ENCODE measurements at regions not wholly inside any gene's neighbourhood (a gene's known extent, or its start where the extent isn't known, plus 50 kb on each side); places are given as distances from the start of the nearest gene placed in this dataset.

GRCh38 chr20:60358101-60358500 is 399.9 kb downstream of the CDH26 start:
- no peaks in the 10 kb centered on the region for H3K9me1 ChIP-seq (ENCODE audit: insufficient read depth, low read length)
- no peak overlapping the region for H2BK5ac ChIP-seq (ENCODE audit: low read depth, low read length, poor library complexity, severe bottlenecking)
- ChIA-PET POLR2A (ENCODE audit: unreplicated experiment) (no interaction called here), CTCF (no interaction called here)
- BruUV-seq (replicated peaks): no TSS peak
- intact Hi-C loops (cut with micrococcal nuclease): no loop called here
- no peak for DNase-seq
- WGBS, 2 experiments (ENCODE audit: extremely low coverage in 2 of 2, insufficient read length in 1 of 2): 73% methylated on average over 2 of the region's 4 CpGs; no CpG with 5 or more reads in 1 of the 2 experiments
- no peak overlapping the region for H2BK15ac ChIP-seq (ENCODE audit: low read depth, low read length)
- no peak overlapping the region for H3K4ac ChIP-seq (ENCODE audit: low read depth, low read length)
- no peak overlapping the region for H2BK20ac ChIP-seq (ENCODE audit: low read depth, low read length)
- H3K56ac ChIP-seq (ENCODE audit: extremely low read depth, insufficient read depth, low read length): no peak overlapping the region
- H4K5ac ChIP-seq (ENCODE audit: low read depth, low read length): no peak overlapping the region
- no peaks in the 10 kb centered on the region for H4K20me1 ChIP-seq (ENCODE audit: insufficient read depth, low read length)
- no peak overlapping the region for H2AK5ac ChIP-seq (ENCODE audit: low read depth, low read length)
- dilution Hi-C loops (cut with HindIII; ENCODE audit: low sequenced_read_pairs, unreplicated experiment): no loop called here
- no peak overlapping the region for H2BK120ac ChIP-seq (ENCODE audit: low read depth, low read length)
- no peak overlapping the region for H3K9ac ChIP-seq (ENCODE audit: low read depth, low read length)
- peaks cover 9% of the 10 kb centered on the region; the same call in 1 of the 2 replicates for H3K9me3 ChIP-seq (ENCODE audit: control insufficient read depth, insufficient read depth, low read length)
- no peak overlapping the region for H3K18ac ChIP-seq (ENCODE audit: low read depth, low read length)
- no peak overlapping the region for H3K27ac ChIP-seq (ENCODE audit: insufficient read depth, low read length)
- no peaks in the 10 kb centered on the region for H3K36me3 ChIP-seq (ENCODE audit: control insufficient read depth, insufficient read depth, low read length)
- H4K91ac ChIP-seq (ENCODE audit: insufficient read depth, low read depth, low read length): no peak overlapping the region
- H3K4me1 ChIP-seq (ENCODE audit: control insufficient read depth, insufficient read depth, low read length): no peaks in the 10 kb centered on the region
- no peak overlapping the region for H3K23ac ChIP-seq (ENCODE audit: low read depth, low read length)
- no peak overlapping the region for H2AFZ ChIP-seq (replicated peaks; ENCODE audit: low read length, poor library complexity)
- no peak overlapping the region for H3K4me2 ChIP-seq (ENCODE audit: low read depth, low read length)
- TF ChIP-seq POLR2A (IDR thresholded peaks at IDR 0.05; ENCODE audit: low read depth, low read length): no peak
- TF ChIP-seq ELK1 (IDR thresholded peaks at IDR 0.05; ENCODE audit: borderline replicate concordance, low read depth, low read length): no peak
- TF ChIP-seq RFX5 (IDR thresholded peaks at IDR 0.05; ENCODE audit: low read depth, low read length): no peak
- no peak for TF ChIP-seq BHLHE40 (IDR thresholded peaks at IDR 0.05; ENCODE audit: low read depth, low read length)
- no peak for TF ChIP-seq MXI1 (IDR thresholded peaks at IDR 0.05; ENCODE audit: borderline replicate concordance, low read depth, low read length)
- no peak for TF ChIP-seq CTCF (conservative IDR thresholded peaks at IDR 0.05; ENCODE audit: low read depth, low read length)
- no peaks in the 10 kb centered on the region for H3K27me3 ChIP-seq (ENCODE audit: control insufficient read depth, insufficient read depth, low read length)
- in situ Hi-C loops (cut with MboI; ENCODE audit: low sequenced_read_pairs): no loop called here
- H3K4me3 ChIP-seq (ENCODE audit: insufficient read depth, low read depth, low read length): no peak overlapping the region
- no peak for ATAC-seq (ENCODE audit: low read depth)
- no peak overlapping the region for H2AK9ac ChIP-seq (replicated peaks; ENCODE audit: low read depth, low read length, poor library complexity)
- H3K14ac ChIP-seq (replicated peaks; ENCODE audit: low read depth, low read length): no peak overlapping the region
- no peaks in the 10 kb centered on the region for H3K79me1 ChIP-seq (ENCODE audit: low read depth in 1 of 2, low read length in 2 of 2)
- no peak overlapping the region for H4K8ac ChIP-seq (ENCODE audit: low read depth in 2 of 2, low read length in 2 of 2)
